ENCODE measurements at regions not wholly inside any gene's neighbourhood (a gene's known extent, or its start where the extent isn't known, plus 50 kb on each side); places are given as distances from the start of the nearest gene placed in this dataset.
"Not testable (repeated sequence)": the region's sequence is repeated elsewhere in the genome, so short reads cannot be mapped to it uniquely, and the experiment has no call there.

- Histone ChIP-seq H3K9me3 (peaks cover 4% of the 10 kb centered on the region), H3K27me3 (ENCODE audit: low read depth) (no peaks in the 10 kb centered on the region), H3K36me3 (no peaks in the 10 kb centered on the region), H3K27ac (no peak overlapping the region), H3K4me3 (no peak overlapping the region), H3K4me1 (no peaks in the 10 kb centered on the region)
- ATAC-seq (no peak), DNase-seq (no peak)
- intact Hi-C loops (cut with DNase I): no loop called here
- TF ChIP-seq CTCF (IDR thresholded peaks at IDR 0.05): no peak
These were observed 207.5 kb downstream of the PAPSS1 start for GRCh38 chr4:107512549-107512948.

- Histone ChIP-seq H3K27ac (no peak overlapping the region), H3K4me1 (no peaks in the 10 kb centered on the region), H3K9me3 (no peaks in the 10 kb centered on the region), H3K4me3 (no peak overlapping the region), H3K27me3 (ENCODE audit: low read depth) (no peaks in the 10 kb centered on the region), H3K36me3 (no peaks in the 10 kb centered on the region)
- TF ChIP-seq CTCF (IDR thresholded peaks at IDR 0.05): no peak
- DNase-seq (no peak), ATAC-seq (no peak)
- intact Hi-C loops (cut with DNase I): no loop called here
These were observed 210.4 kb downstream of the PAPSS1 start for GRCh38 chr4:107509615-107510014.

GRCh38 chr4:107500551-107500950 is 219.5 kb downstream of the PAPSS1 start:
- Histone ChIP-seq H3K9me3 (peaks cover 4% of the 10 kb centered on the region), H3K36me3 (no peaks in the 10 kb centered on the region), H3K4me1 (no peaks in the 10 kb centered on the region), H3K27me3 (ENCODE audit: low read depth) (peaks cover 8% of the 10 kb centered on the region), H3K4me3 (no peak overlapping the region), H3K27ac (no peak overlapping the region)
- ATAC-seq: no peak
- TF ChIP-seq CTCF (IDR thresholded peaks at IDR 0.05): no peak
- intact Hi-C loops (cut with DNase I): no loop called here
- no peak for DNase-seq

GRCh38 chr4:107497054-107497453 is 223.0 kb downstream of the PAPSS1 start:
- DNase-seq (no peak), ATAC-seq (no peak)
- no peaks in the 10 kb centered on the region for H3K36me3 ChIP-seq
- H3K9me3 ChIP-seq: peaks cover 4% of the 10 kb centered on the region
- H3K4me3 ChIP-seq: no peak overlapping the region
- intact Hi-C loops (cut with DNase I): no loop called here
- no peak for TF ChIP-seq CTCF (IDR thresholded peaks at IDR 0.05)
- no peak overlapping the region for H3K27ac ChIP-seq
- peaks cover 8% of the 10 kb centered on the region for H3K27me3 ChIP-seq (ENCODE audit: low read depth)
- no peaks in the 10 kb centered on the region for H3K4me1 ChIP-seq

GRCh38 chr4:107492566-107492965 is 227.5 kb downstream of the PAPSS1 start:
- no peaks in the 10 kb centered on the region for H3K36me3 ChIP-seq
- H3K27me3 ChIP-seq (ENCODE audit: low read depth): no peaks in the 10 kb centered on the region
- H3K4me1 ChIP-seq: no peaks in the 10 kb centered on the region
- no peak overlapping the region for H3K4me3 ChIP-seq
- peak; percentile 85 to 88 for ATAC-seq
- no peak for TF ChIP-seq CTCF (IDR thresholded peaks at IDR 0.05)
- H3K27ac ChIP-seq: no peak overlapping the region
- DNase-seq: no peak
- H3K9me3 ChIP-seq: peaks cover 4% of the 10 kb centered on the region
- intact Hi-C loops (cut with DNase I): no loop called here

GRCh38 chr4:107490116-107490515 is 229.9 kb downstream of the PAPSS1 start:
- no peak for ATAC-seq
- Histone ChIP-seq H3K27me3 (ENCODE audit: low read depth) (no peaks in the 10 kb centered on the region), H3K4me3 (no peak overlapping the region), H3K27ac (no peak overlapping the region), H3K36me3 (no peaks in the 10 kb centered on the region), H3K4me1 (no peaks in the 10 kb centered on the region), H3K9me3 (no peaks in the 10 kb centered on the region)
- no peak for DNase-seq
- intact Hi-C loops (cut with DNase I): no loop called here
- TF ChIP-seq CTCF (IDR thresholded peaks at IDR 0.05): no peak

- DNase-seq; ATAC-seq; H3K36me3 ChIP-seq; H3K27ac ChIP-seq; intact Hi-C loops (cut with DNase I); H3K4me1 ChIP-seq; H3K4me3 ChIP-seq; H3K27me3 ChIP-seq (ENCODE audit: low read depth): not testable (repeated sequence)
- peaks cover 26% of the 10 kb centered on the region for H3K9me3 ChIP-seq
These were observed 236.4 kb downstream of the PAPSS1 start for GRCh38 chr4:107483621-107484020.

Measured in lower lobe of right lung (tissue), 2 donors.